HL-60 (cell line): ENCODE measurements at regions not wholly inside any gene's neighbourhood (a gene's known extent, or its start where the extent isn't known, plus 50 kb on each side); places are given as distances from the start of the nearest gene placed in this dataset.

Experiments used
- DNase-seq, 2 experiments: peaks; one replicate each; pipeline ENCODE4 v3.0.0-alpha.2; 2010 to 2020; ENCODE audit warnings: low read depth in 1 of 2, low spot score in 1 of 2
- H3K27ac ChIP-seq: fragments of 250-450 bp; sonication (Bioruptor Pico); replicated peaks from 2 replicates; pipeline ENCODE4 v1.5.1; 2020; ENCODE audit warnings: mild to moderate bottlenecking, moderate library complexity
- H3K27me3 ChIP-seq: fragments of 250-450 bp; sonication (Bioruptor Pico); 2 replicates; pipeline ENCODE4 v1.5.1; 2021; ENCODE audit warnings: mild to moderate bottlenecking, moderate library complexity; ENCODE audit not compliant: insufficient read depth, poor library complexity, severe bottlenecking
- H3K4me3 ChIP-seq: replicated peaks from 2 replicates; pipeline ENCODE4 v1.5.1; 2011; ENCODE audit warnings: mild to moderate bottlenecking, control low read depth, low read length; ENCODE audit not compliant: insufficient read depth
- GABPA ChIP-seq: IDR thresholded peaks from 2 replicates; pipeline ENCODE4 v1.6.1; 2012; ENCODE audit warnings: low read depth
- POLR2AphosphoS5 ChIP-seq: IDR thresholded peaks from 2 replicates; pipeline ENCODE4 v1.6.1; 2012; ENCODE audit warnings: low read depth
- SPI1 ChIP-seq: IDR thresholded peaks from 2 replicates; pipeline ENCODE4 v1.6.1; 2012; ENCODE audit warnings: low read depth, mild to moderate bottlenecking, borderline replicate concordance
- TF ChIP-seq, protein P1 (sequence below): IDR thresholded peaks from one replicate; pipeline ENCODE4 v1.5.1; 2011; ENCODE audit warnings: low read length, control low read depth, inconsistent platforms; ENCODE audit not compliant: insufficient read depth
- TF ChIP-seq, protein P2 (sequence below): IDR thresholded peaks from 2 replicates; pipeline ENCODE4 v1.6.1; 2012; ENCODE audit warnings: low read depth; ENCODE audit not compliant: insufficient replicate concordance

DNA sequence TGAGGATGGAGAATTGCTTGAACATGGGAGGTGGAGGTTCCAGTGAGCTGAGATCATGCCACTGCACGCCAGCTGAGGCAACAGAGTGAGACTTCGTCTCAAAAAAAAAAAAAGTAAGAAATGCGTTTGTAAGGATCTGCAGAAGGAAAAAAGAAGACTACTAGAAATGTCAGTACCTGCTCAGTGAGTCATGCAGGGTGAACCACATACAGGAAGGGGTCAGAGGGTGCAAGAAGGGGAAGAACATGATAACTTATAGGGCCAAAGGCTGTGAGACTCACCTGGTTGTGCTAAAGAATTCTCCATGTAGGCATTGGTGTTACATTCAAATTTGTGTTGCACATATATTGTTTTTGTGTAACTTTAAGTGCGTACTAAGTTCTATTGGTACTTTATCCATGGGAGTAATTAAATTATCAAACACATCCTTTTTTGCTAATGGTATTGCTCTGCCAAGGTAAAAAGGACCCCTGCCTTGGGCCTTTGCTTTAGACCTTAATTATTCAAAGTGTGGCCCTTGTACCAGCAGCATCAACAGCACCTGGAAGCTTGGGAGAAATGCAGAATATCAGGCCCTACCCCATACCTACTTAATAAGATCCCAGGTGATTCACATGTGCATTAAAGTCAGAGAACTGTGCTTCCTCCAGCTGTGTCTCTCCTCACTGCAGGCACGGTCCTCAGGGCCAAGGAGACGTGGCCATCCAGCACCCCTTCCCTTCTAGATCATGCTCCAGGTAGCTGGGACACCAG, 96.4 kb upstream of the PPP2R5A start:
- Histone ChIP-seq H3K4me3 (no peak overlapping the region), H3K27ac (no peak overlapping the region), H3K27me3 (no peaks in the 10 kb centered on the region)
- peak in 1 of 2 experiments; percentile 11 for DNase-seq
- TF ChIP-seq SPI1 (no peak), GABPA (no peak)

DNA sequence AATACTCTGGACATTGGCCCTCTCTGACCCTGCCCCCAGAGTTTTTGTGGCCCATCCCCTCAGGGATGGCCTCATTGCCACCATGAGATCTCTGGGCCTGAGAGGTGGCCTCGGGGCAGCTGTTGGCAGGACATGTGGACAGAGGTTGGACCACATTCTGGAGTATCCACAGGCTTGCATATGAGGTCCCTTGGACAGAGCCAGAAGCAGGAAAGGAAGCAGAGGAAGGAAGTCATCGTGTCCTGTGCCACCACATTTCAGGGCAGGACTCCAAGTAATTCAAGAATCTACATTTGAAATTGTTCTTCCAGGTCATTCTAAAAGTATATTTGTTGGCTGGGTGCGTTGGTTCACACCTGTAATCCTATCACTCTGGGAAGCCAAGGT, 95.9 kb upstream of the PPP2R5A start:
- no peak for DNase-seq
- Histone ChIP-seq H3K4me3 (no peak overlapping the region), H3K27ac (no peak overlapping the region), H3K27me3 (no peaks in the 10 kb centered on the region)
- TF ChIP-seq GABPA (no peak), SPI1 (no peak), POLR2AphosphoS5 (no peak)
- TF ChIP-seq, protein P1, sequence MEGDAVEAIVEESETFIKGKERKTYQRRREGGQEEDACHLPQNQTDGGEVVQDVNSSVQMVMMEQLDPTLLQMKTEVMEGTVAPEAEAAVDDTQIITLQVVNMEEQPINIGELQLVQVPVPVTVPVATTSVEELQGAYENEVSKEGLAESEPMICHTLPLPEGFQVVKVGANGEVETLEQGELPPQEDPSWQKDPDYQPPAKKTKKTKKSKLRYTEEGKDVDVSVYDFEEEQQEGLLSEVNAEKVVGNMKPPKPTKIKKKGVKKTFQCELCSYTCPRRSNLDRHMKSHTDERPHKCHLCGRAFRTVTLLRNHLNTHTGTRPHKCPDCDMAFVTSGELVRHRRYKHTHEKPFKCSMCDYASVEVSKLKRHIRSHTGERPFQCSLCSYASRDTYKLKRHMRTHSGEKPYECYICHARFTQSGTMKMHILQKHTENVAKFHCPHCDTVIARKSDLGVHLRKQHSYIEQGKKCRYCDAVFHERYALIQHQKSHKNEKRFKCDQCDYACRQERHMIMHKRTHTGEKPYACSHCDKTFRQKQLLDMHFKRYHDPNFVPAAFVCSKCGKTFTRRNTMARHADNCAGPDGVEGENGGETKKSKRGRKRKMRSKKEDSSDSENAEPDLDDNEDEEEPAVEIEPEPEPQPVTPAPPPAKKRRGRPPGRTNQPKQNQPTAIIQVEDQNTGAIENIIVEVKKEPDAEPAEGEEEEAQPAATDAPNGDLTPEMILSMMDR: no peak
- TF ChIP-seq, protein P2, sequence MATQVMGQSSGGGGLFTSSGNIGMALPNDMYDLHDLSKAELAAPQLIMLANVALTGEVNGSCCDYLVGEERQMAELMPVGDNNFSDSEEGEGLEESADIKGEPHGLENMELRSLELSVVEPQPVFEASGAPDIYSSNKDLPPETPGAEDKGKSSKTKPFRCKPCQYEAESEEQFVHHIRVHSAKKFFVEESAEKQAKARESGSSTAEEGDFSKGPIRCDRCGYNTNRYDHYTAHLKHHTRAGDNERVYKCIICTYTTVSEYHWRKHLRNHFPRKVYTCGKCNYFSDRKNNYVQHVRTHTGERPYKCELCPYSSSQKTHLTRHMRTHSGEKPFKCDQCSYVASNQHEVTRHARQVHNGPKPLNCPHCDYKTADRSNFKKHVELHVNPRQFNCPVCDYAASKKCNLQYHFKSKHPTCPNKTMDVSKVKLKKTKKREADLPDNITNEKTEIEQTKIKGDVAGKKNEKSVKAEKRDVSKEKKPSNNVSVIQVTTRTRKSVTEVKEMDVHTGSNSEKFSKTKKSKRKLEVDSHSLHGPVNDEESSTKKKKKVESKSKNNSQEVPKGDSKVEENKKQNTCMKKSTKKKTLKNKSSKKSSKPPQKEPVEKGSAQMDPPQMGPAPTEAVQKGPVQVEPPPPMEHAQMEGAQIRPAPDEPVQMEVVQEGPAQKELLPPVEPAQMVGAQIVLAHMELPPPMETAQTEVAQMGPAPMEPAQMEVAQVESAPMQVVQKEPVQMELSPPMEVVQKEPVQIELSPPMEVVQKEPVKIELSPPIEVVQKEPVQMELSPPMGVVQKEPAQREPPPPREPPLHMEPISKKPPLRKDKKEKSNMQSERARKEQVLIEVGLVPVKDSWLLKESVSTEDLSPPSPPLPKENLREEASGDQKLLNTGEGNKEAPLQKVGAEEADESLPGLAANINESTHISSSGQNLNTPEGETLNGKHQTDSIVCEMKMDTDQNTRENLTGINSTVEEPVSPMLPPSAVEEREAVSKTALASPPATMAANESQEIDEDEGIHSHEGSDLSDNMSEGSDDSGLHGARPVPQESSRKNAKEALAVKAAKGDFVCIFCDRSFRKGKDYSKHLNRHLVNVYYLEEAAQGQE: no peak

- no peak overlapping the region for H3K4me3 ChIP-seq
- H3K27ac ChIP-seq: no peak overlapping the region
- TF ChIP-seq, protein P1: no peak
- no peak for TF ChIP-seq SPI1
- TF ChIP-seq, protein P2: no peak
- TF ChIP-seq GABPA: no peak
- no peak for TF ChIP-seq POLR2AphosphoS5
- no peak for DNase-seq
- H3K27me3 ChIP-seq: no peaks in the 10 kb centered on the region
Measured at GRCh38 chr1:212190169-212190568, 95.0 kb upstream of the PPP2R5A start.

DNA sequence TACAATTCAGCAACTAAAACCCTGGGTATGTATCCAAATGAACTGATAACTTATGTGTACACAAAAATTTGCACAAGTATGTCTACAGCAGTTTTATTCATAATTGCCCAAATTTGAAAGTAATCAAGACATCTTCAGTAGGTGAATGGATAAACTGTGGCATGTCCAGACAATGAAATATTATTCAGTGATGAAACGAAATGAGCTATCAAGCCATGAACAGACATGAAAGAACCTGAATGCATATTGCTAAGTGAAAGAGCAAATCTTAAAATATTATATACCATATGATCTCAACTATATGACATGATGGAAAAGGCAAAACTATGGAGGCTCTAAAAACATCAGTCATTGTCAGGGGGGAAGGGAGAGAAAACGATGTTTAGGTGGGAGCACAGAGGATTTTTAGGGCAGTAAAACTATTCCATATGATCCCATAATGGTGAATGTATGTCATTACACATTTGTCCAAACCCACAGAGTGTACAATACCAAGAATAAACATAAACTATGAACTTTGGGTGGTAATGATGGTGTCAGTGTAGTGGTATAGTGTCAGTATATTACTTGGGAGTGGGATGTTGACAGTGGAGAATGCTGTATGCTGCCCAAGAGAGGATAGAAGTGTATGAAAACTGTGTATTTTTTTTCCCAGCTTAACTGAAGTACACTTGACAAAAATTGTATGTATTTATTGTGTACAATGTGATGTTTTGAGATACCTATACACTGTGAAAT, 92.8 kb upstream of the PPP2R5A start:
- DNase-seq: no peak
- Histone ChIP-seq H3K27ac (no peak overlapping the region), H3K27me3 (no peaks in the 10 kb centered on the region), H3K4me3 (no peak overlapping the region)
- TF ChIP-seq, protein P2: no peak
- TF ChIP-seq, protein P1: no peak
- TF ChIP-seq GABPA: no peak
- no peak for TF ChIP-seq POLR2AphosphoS5
- no peak for TF ChIP-seq SPI1
